ENCODE measurements at regions not wholly inside any gene's neighbourhood (a gene's known extent, or its start where the extent isn't known, plus 50 kb on each side); places are given as distances from the start of the nearest gene placed in this dataset.
"Not testable (repeated sequence)": the region's sequence is repeated elsewhere in the genome, so short reads cannot be mapped to it uniquely, and the experiment has no call there.

DNA sequence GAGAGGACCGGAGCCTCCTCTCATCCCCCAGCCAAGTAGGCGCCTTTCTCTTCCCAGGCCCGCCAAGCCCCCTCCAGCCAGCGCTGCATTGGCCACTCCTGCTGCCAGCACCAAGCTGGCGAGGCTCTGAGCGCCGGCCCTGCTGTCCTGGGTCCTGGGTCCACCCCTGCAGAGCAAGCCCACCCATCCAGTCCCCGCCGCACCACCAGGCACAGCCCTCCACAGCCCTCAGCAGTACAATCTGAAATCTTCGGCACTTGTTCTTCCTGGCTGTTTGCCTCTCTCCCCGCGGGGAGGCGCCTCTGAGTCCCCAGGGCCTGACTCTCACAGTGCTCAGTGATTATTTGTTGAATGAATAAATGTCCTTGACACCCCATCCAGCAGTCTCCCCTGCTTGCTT is 236.4 kb upstream of the SGCG start:
- Histone ChIP-seq H4K20me1 (no peaks in the 10 kb centered on the region), H3K27ac (no peak overlapping the region), H3K9me3 (replicated peaks in 1 of 11) (peaks cover 0 to 10% (median 7%) of the 10 kb centered on the region in 11 experiments; a peak in 7 of 22 replicates), H3K9ac (no peak overlapping the region), H3K27me3 (no peaks in the 10 kb centered on the region), H3K36me3 (no peaks in the 10 kb centered on the region), H3K4me1 (no peaks in the 10 kb centered on the region), H3K4me2 (no peak overlapping the region), H3K4me3 (no peak overlapping the region)
- no peak for TF ChIP-seq Cebpa-rat (IDR thresholded peaks at IDR 0.05)

DNA sequence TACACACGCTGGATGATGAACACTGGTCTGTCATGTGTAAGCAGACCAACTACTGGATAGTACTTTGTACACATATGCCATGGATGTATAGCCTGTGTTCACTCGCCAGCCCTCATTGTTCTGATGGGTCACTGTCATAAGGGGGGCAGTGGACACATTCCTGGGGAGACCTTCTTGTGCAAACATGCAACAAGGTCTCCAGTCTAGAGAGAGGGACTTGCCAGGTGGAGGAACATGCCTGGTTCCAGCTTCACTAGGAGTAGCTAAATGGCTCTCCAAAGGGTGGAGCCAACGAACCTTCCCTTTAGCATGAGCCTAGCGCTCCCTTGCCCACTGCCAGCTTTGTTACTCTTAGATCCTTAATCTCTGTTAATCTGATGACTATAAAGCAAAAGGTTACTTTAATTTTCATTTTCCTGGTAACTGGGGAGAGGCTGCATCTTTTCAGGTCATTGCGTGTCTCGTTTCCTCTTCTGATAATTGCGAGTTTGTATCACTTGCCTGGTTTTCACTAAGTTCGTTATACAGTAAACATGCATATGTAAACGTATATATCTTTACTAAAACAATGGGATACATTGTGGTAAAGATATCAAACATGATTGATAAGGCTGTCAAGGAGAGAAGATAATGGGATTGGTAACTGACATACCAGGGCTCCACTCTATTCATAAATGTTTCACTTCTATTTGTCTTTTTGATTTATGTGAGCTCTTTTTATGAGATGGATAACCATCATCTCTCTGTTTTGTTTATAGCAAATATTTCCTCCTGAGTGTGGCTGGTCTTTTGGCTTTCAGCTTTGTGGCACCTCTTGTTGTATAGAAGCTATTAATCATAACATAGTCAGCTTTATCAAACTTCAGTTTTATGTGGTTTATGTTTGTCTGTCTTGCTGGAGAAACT is 235.2 kb upstream of the SGCG start:
- no peak overlapping the region for H3K4me2 ChIP-seq
- no peak for TF ChIP-seq Cebpa-rat (IDR thresholded peaks at IDR 0.05)
- H3K9me3 ChIP-seq (replicated peaks in 1 of 11) = peaks cover 0 to 17% (median 14%) of the 10 kb centered on the region in 11 experiments; a peak in 13 of 22 replicates
- no peaks in the 10 kb centered on the region for H4K20me1 ChIP-seq
- H3K27me3 ChIP-seq = no peaks in the 10 kb centered on the region
- H3K9ac ChIP-seq = no peak overlapping the region
- no peak overlapping the region for H3K4me3 ChIP-seq
- no peak overlapping the region for H3K27ac ChIP-seq
- H3K4me1 ChIP-seq = no peaks in the 10 kb centered on the region
- no peaks in the 10 kb centered on the region for H3K36me3 ChIP-seq

DNA sequence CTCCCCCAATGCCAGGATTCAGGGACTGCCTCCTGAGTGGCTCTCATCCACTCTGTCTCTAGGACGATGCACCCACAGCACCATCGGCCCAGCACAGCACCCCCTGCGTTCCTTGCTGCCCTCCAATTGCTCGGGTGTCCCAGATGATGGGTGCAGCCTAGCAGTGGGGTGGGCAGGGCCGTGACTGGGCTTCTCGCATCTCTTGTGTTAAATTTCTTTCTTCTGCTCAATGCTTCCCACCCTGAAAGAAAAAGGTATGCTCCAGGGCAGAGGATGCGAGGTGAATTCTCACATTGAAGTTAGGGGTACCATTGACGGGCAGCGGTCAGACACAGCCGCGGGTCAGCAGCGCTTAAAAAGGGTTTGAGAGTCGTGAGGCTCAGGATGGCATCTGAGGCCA is 232.4 kb upstream of the SGCG start:
- Histone ChIP-seq H3K4me1 (no peaks in the 10 kb centered on the region), H3K27ac (no peak overlapping the region), H3K9ac (no peak overlapping the region), H3K4me3 (no peak overlapping the region), H3K4me2 (no peak overlapping the region), H3K36me3 (no peaks in the 10 kb centered on the region), H3K27me3 (no peaks in the 10 kb centered on the region), H3K9me3 (replicated peaks in 1 of 11) (peaks cover 13 to 35% (median 28%) of the 10 kb centered on the region in 11 experiments), H4K20me1 (no peaks in the 10 kb centered on the region)
- TF ChIP-seq Cebpa-rat (IDR thresholded peaks at IDR 0.05) = no peak

DNA sequence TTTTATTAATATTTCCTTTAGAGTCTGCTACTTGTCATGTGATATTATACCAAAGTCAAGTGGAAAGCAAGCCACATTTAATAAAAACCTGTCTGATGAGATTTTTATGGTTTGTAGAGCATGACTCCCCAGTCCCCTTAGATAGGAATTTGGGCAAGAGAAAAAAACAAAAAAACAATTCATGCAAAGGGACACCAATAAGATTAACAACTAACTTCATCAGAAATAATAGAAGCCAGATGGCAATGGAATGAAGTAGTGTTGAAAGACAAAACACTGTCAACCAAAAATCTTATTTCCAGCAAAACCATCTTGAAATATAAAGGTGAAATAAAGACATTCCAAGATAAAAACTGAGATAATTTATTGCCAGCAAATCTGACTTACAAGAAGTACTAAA is 228.8 kb upstream of the SGCG start:
- H3K9ac ChIP-seq, H3K36me3 ChIP-seq, H3K4me2 ChIP-seq, H3K4me1 ChIP-seq, H3K27me3 ChIP-seq, H3K27ac ChIP-seq, H3K4me3 ChIP-seq, H4K20me1 ChIP-seq: not testable (repeated sequence)
- H3K9me3 ChIP-seq (replicated peaks in 1 of 11) = peaks cover 13 to 40% (median 28%) of the 10 kb centered on the region in 11 experiments

DNA sequence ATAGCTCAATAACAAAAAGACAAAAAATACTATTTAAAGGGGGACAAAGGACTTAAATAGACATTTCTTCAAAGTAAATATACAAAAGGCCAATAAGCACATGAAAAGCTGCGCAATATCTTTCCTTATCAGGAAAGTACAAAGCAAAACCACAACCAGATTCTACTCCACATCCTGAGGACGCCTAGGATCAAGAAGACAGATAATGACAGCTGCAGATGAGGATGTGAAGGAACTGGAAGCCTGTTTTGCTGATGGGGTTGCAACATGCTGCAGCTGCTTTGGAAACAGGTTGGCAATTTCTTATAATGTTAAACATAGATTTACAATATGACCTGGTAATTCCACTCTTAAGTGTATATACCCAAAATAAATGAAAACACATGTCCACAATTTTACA is 225.6 kb upstream of the SGCG start:
- not testable (repeated sequence) for H3K36me3 ChIP-seq, H3K9ac ChIP-seq, H4K20me1 ChIP-seq, H3K27me3 ChIP-seq, H3K4me3 ChIP-seq, H3K4me1 ChIP-seq
- Histone ChIP-seq H3K4me2 (0 out of 22 replicates have a peak overlapping the region, but pooled peaks of 2 of the 11 experiments have one; percentile 14 to 18), H3K9me3 (replicated peaks in 1 of 11) (peaks cover 11 to 26% (median 19%) of the 10 kb centered on the region in 11 experiments; a peak in 21 of 22 replicates), H3K27ac (peak overlapping the region in 7 of 11 experiments; percentile 46 to 79 (median 66); a peak in 13 of 22 replicates)
- TF ChIP-seq Cebpa-rat (IDR thresholded peaks at IDR 0.05) = peak in 5 of 11 experiments; percentile 60 to 85 (median 68); a peak in 9 of 22 replicates

DNA sequence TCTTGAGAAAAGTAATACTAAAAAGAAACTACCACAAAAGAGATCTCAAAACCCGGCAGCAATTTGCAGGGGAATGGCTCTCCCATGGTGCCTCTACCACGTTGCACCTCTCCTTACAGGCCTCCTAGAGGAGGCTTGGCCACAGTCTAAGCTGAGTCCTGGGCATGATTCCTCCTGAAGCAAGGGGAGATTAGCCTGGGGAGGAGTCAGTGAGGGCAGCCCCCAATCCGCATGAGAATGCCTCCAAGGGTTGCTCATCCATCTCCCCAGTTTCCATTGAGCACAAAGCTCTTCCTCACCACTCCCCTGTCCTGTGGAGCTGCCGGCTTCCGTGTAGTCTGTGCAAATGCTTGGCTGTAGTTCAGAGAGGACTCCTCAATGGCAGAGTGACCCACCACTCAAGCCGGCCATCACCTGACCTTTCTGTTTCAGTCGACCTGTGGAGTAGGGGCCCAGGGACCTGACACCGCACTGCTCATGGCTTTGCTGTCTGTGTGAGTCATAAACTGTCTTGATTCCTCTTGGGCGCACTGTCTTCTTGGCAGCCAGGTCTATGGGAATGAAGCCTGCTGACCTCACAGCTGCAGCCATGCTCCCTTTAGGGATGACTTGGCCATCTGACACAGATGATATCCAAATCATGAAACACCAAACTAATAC is 224.2 kb upstream of the SGCG start:
- H3K36me3 ChIP-seq, H3K4me2 ChIP-seq, H3K9ac ChIP-seq, H3K4me3 ChIP-seq, H4K20me1 ChIP-seq, H3K27me3 ChIP-seq: not testable (repeated sequence)
- peaks cover 3 to 12% (median 8%) of the 10 kb centered on the region in 11 experiments; a peak in 21 of 22 replicates for H3K9me3 ChIP-seq (replicated peaks in 1 of 11)
- peak overlapping the region in 6 of 11 experiments; percentile 15 to 72 (median 50); a peak in 7 of 22 replicates for H3K27ac ChIP-seq
- H3K4me1 ChIP-seq = peaks cover 0 to 10% (median 0%) of the 10 kb centered on the region in 10 experiments; a peak in 4 of 20 replicates

DNA sequence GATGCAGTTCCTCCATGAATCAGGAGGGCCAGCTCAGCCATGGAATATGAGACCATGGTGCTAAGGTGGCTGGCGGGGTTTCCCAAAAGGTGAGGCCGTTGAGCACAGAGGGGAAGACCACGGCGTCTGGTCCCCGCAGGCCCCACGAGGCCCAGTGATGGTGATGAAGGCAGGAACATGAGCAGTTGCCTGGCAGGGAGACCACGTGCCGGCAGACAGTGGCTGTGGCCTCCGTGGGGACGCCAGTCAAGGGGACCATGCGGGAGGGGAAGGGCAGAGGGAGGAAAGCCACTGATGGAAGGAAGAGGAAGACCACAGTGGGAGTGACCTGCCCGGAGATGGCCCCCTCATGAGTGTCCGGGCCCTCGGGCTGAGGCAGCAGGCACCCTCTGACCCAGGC is 220.9 kb upstream of the SGCG start:
- not testable (repeated sequence) for H4K20me1 ChIP-seq; H3K4me2 ChIP-seq; H3K36me3 ChIP-seq; H3K9ac ChIP-seq; H3K27ac ChIP-seq; H3K4me3 ChIP-seq; H3K27me3 ChIP-seq; H3K9me3 ChIP-seq (replicated peaks in 1 of 11)
- peaks cover 0 to 16% (median 0%) of the 10 kb centered on the region in 10 experiments; a peak in 4 of 20 replicates for H3K4me1 ChIP-seq

DNA sequence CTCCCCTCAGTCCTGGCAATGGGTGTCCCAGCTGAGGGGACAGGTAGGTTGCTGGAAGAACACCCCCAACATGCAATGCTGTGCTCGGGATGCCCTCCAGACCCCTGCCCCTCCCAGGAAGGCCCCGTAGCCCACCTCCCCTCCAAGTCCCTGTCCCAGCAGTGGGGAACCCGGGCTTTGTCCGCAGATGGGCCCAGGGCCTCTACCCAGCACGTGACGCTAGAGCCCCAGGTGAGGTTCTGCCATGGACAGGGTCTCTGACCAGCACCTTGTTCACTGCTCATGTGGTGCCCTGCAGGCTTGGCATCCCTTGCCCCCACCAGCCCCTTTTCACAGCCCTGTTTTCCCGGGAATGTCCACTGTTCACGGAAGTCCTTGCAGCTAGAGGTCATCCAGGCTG is 220.0 kb upstream of the SGCG start:
- no peak for TF ChIP-seq Cebpa-rat (IDR thresholded peaks at IDR 0.05)

DNA sequence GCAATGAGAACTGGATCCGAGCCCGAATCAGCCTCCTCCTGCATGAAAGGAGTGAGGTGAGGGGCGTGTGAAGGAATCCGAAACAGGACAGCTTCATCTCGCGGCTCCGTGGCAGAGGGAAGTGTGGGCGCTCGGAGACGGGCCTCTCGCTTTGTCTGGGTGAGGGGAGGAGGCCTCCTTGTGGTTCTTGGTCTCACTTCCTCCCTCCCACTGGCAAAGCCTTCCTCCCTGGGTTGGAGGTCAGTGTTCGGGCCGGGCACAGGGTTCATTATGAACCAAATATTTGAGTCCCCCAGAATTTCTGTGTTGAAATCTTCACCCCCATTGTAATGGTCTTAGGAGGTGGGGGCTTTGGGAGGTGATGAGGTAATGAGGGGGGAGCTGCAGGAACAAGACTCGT is 219.4 kb upstream of the SGCG start:
- not testable (repeated sequence) for H3K27me3 ChIP-seq; H3K9me3 ChIP-seq (replicated peaks in 1 of 11); H3K4me3 ChIP-seq; H3K36me3 ChIP-seq; H4K20me1 ChIP-seq; H3K27ac ChIP-seq; H3K9ac ChIP-seq
- Histone ChIP-seq H3K4me2 (peak overlapping the region in 2 of 11 experiments; percentile 33 to 44; a peak in 3 of 22 replicates), H3K4me1 (peaks cover 0 to 16% (median 0%) of the 10 kb centered on the region in 10 experiments; a peak in 2 of 20 replicates)

More for the DNA sequence above, 220.0 kb upstream of the SGCG start:
- H3K4me2 ChIP-seq = peak overlapping the region in 2 of 11 experiments; percentile 19 to 44; a peak in 1 of 22 replicates
- no peaks in the 10 kb centered on the region for H4K20me1 ChIP-seq
- no peak overlapping the region; a peak in 1 of 22 replicates for H3K27ac ChIP-seq
- H3K9me3 ChIP-seq (replicated peaks in 1 of 11) = peaks cover 0 to 6% (median 0%) of the 10 kb centered on the region in 11 experiments; a peak in 1 of 22 replicates
- H3K4me1 ChIP-seq = peaks cover 0 to 16% (median 0%) of the 10 kb centered on the region in 10 experiments; a peak in 2 of 20 replicates
- no peaks in the 10 kb centered on the region for H3K36me3 ChIP-seq
- H3K9ac ChIP-seq = no peak overlapping the region
- H3K4me3 ChIP-seq = no peak overlapping the region
- no peaks in the 10 kb centered on the region for H3K27me3 ChIP-seq

Data from BLaER1 treated with 17β-estradiol and CSF1 and Interleukin-3, amounts not matched to agents 10 nM and 100 nM (cell line).